GM19351 (cell line): ENCODE measurements at regions not wholly inside any gene's neighbourhood (a gene's known extent, or its start where the extent isn't known, plus 50 kb on each side); places are given as distances from the start of the nearest gene placed in this dataset.

Experiments used
- ATAC-seq: cut with Tn5 transposase; IDR thresholded peaks from one replicate; pipeline ENCODE4 v1.9.1; 2021; ENCODE audit warnings: mild to moderate bottlenecking, moderate library complexity; ENCODE audit not compliant: unreplicated experiment

GRCh38 chr21:18937337-18937736 is 533.8 kb upstream of the TMPRSS15 start:
- no peak for ATAC-seq

DNA sequence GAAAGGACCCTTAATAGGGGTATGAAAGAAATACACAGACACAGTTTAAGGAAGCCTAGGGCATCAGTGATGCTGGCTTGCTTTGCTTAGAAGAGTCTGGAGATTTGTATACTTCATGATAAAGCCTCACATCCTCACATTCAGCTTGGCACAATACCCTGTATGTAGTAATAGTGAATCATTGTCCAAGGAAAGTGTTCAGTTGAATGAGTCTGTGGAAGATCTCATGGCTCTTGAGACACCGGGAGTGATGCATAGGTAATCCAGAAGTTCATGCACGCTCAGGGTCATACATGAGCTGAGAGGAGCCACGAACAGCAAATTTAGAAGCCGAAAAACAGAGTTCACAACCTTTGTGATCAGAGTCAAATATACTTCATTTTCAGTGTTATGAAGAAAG is 537.2 kb upstream of the TMPRSS15 start:
- no peak for ATAC-seq

GRCh38 chr21:18950045-18950740 is 546.6 kb upstream of the TMPRSS15 start:
- no peak for ATAC-seq

GRCh38 chr21:18951271-18952038 is 547.9 kb upstream of the TMPRSS15 start:
- no peak for ATAC-seq

GRCh38 chr21:18954441-18954844 is 550.9 kb upstream of the TMPRSS15 start:
- ATAC-seq: no peak

DNA sequence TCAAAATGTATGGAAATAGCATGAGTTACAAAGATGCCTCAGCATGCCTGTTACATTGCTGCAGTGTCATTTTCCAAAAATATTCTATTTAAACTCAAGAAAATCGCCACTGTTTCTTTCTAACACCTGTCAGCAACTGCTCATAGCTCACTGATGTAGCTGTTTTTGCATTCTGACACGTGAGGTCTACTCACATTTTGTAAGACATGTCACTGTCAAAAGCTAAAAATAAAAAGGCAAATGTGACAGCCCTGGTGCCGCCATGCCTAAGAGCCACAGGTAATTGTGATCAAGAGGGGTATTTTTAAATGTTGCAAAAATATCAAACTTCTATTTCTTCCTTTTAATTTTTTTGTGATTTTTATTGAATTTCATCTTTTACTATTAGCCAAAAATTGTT is 556.2 kb upstream of the TMPRSS15 start:
- no peak for ATAC-seq

GRCh38 chr21:18960306-18960705 is 556.7 kb upstream of the TMPRSS15 start:
- ATAC-seq: no peak

DNA sequence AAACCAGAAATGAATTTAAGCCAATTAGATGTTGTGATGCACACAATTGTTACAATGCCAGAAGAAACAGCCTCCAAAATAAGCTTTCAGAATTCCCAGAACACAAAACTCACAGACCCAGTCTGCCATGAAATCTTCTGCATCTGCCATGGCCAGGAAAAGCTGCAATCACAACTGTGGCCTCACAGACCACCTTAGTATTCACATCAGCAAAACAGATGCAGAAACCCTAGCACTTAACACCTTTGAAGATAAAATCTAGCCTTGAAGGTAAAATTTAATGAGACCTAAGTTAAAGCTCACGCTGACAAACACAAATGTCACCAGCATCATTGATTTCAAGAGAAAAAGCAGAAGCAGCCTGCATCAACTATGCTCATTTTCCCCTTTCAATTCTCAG is 566.8 kb upstream of the TMPRSS15 start:
- ATAC-seq: no peak

DNA sequence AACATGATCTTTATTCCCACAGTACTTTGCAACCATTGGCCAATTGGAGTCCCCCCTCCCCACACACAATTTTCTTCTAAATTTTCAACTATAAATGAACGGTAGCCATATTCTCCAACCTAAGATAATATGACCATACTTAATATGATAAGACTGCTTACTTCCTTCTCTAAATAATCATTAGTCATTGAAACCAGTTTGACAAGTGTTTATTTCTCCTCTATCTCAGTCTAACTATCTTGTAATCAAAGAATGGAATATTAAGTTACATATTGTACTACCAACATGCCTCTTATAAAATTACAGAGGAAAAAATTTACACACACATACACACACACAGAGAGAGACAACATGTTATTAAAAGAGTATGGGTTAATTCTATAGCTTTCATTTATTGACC is 567.4 kb upstream of the TMPRSS15 start:
- ATAC-seq: no peak

- ATAC-seq: no peak
Observed at GRCh38 chr21:18985584-18985983, 582.0 kb upstream of the TMPRSS15 start.

DNA sequence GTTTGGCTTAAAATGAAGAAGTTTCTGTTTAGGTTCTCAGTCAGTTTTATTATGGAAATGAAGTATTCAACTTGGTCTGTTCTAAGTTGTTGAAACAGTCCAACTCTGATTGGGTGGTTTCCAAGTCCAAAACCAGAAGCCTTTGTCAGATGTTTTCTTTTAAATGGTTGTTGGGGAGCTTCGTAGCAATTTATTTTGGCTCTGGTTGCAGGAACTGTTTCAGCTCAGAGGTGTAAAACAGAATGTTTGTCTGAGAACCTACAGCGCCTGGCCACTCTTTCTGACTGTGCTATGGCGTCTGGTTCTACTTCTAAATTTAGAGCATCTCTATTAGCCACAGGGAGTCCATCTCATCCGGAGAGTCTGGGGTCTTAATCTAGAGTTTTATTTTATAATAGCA is 582.6 kb upstream of the TMPRSS15 start:
- no peak for ATAC-seq

DNA sequence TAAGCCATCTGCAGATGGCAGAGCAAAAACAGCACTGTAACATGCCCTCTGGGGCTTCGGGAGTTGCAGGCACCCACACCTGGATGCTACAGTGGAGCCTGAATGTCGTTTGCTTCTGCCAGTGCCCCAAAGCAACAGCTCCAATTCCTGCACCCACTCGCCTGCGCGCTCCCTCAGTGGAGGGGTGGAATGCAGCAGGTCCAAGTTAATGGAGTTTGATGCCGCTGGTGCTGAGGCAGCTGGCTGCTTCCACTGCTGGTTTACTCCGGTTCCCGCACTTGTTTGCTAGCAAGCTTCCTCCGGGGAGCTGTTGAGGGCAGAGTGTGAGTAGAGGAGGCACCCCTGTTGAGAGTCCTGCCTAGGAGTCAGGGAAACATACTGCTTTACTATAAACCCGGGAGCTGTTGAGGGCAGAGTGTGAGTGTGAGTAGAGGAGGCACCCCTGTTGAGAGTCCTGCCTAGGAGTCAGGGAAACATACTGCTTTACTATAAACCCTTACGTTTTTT is 584.0 kb upstream of the TMPRSS15 start:
- no peak for ATAC-seq

DNA sequence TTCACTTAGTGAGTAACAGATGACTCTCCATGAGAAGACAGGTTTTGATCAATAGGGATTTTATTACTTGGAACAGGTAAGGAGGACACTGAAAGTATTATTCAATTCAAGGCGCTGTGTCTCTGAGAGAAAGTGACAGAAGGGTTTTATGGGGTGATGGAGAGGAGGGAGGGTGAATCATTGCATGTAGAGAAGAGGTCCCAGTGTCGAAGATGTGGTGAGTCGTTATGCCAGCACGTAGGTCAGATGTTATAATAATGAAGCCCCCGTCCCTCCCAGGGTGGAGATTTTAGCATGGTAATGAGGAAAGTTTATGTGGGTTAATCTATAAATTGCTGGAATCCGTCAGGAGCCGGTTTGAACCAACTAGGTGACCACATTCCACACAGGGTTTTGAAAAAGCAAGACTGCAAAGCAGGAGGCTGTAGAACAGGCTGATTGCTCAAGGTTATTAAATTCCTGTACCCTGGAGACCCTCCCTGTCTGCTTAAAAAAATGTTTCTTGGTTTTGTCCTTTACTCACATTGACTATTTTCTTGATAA is 586.4 kb upstream of the TMPRSS15 start:
- ATAC-seq: no peak

DNA sequence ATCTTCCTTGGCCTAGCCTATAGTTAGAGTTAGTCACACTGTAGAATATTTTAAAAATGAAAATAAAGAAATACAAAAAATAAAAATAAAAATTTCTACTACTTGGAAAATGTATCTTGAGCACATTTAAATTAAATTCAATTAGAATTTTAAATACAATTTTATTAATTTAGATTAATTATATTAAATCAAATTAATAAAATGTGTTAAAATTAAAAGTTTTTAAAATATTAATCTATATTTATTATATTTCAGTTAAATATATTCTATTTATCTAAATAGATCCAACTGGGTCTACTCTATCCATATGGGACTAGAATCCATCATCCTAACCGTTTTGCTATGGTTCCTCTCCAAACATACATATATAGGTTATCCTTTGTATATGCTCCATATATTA is 588.3 kb upstream of the TMPRSS15 start:
- no peak for ATAC-seq

GRCh38 chr21:19010251-19010650 is 606.7 kb upstream of the TMPRSS15 start:
- no peak for ATAC-seq

DNA sequence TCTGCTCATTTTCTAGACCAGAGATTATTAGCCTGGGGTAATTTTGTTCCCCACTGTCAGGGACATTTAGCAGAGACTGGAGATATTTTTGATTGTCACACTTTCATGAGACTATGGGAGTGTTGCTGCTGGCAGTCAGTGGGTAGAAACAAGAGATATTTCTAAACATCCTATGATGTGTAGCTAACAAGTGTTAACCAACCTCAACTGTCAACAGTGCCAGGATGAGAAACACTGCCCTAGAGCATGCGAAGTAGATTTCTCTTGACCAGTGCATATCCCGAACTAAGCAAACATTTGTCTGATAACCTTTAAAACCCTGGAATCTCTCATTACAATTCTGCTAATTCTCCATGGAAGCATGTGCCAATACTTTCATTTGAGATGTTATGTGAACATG is 607.4 kb upstream of the TMPRSS15 start:
- no peak for ATAC-seq

DNA sequence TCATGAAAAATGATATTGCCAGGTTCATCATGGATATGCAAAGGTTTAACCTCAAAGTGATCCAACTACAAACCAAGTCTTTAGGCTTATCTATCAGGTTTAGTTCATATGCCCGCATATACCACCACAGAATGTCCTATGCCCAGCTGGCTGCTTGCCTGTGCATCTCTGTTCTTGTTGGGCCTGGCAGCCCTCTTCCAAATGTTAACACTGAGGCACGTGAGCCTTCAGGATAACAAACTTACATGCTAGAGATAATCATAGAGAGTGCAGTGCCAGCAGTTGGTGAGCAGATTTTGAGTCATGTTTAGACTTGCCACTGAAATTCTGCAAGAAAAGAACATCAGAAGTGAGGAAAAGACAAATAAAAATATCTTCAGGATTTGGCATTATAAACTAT is 607.9 kb upstream of the TMPRSS15 start:
- ATAC-seq: no peak

GRCh38 chr21:19013916-19014315 is 610.3 kb upstream of the TMPRSS15 start:
- ATAC-seq: no peak

- no peak for ATAC-seq
Observed at GRCh38 chr21:19018529-19018928, 614.9 kb upstream of the TMPRSS15 start.

DNA sequence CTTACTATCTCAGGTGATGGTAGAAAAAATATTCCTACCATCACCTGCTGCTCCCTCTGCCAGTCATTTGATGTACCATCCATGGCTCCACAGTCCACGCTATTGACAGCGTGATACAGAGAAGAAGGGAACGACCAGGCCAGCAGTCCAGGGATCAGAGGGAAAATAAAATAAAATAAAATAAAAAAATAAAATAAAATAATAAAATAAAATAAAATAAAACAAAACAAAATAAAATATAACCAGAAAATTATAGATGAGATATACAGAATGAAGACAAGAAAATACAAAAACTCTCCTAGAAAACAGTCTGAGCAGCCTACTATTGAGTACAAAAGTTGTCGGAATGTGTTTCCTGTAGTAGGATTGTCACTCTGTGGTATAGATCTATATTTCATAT is 619.4 kb upstream of the TMPRSS15 start:
- ATAC-seq: no peak

GRCh38 chr21:19026911-19027310 is 623.3 kb upstream of the TMPRSS15 start:
- no peak for ATAC-seq

GRCh38 chr21:19029816-19030215 is 626.2 kb upstream of the TMPRSS15 start:
- ATAC-seq: no peak
